ENCODE measurements at regions not wholly inside any gene's neighbourhood (a gene's known extent, or its start where the extent isn't known, plus 50 kb on each side); places are given as distances from the start of the nearest gene placed in this dataset.

- no peaks in the 10 kb centered on the region for H3K9me3 ChIP-seq
- no peaks in the 10 kb centered on the region for H3K27me3 ChIP-seq
- TF ChIP-seq POLR2AphosphoS5 (IDR thresholded peaks at IDR 0.05) (no peak), CTCF (IDR thresholded peaks at IDR 0.05) (no peak), POLR2A (IDR thresholded peaks at IDR 0.05; ENCODE audit: low read depth) (no peak), EP300 (IDR thresholded peaks at IDR 0.05) (no peak)
- H3K36me3 ChIP-seq, result no peaks in the 10 kb centered on the region
- no peak overlapping the region for H3K4me3 ChIP-seq
- no peak overlapping the region for H3K27ac ChIP-seq (replicated peaks in 1 of 4)
- no peak for DNase-seq (ENCODE audit: extremely low spot score)
- intact Hi-C loops (cut with DNase I), result no loop called here
- H3K4me1 ChIP-seq, result no peaks in the 10 kb centered on the region
- 19% methylated on average over 2 of the region's 2 CpGs for WGBS
Observed at GRCh38 chr9:118023644-118024043, 319.4 kb downstream of the TLR4 start.

- Histone ChIP-seq H3K9me3 (no peaks in the 10 kb centered on the region), H3K27me3 (no peaks in the 10 kb centered on the region), H3K4me1 (no peaks in the 10 kb centered on the region), H3K27ac (replicated peaks in 1 of 4) (no peak overlapping the region), H3K4me3 (no peak overlapping the region), H3K36me3 (no peaks in the 10 kb centered on the region)
- intact Hi-C loops (cut with DNase I), result no loop called here
- no peak for TF ChIP-seq CTCF (IDR thresholded peaks at IDR 0.05)
- no peak for TF ChIP-seq POLR2AphosphoS5 (IDR thresholded peaks at IDR 0.05)
- TF ChIP-seq POLR2A (IDR thresholded peaks at IDR 0.05; ENCODE audit: low read depth), result no peak
- no peak for TF ChIP-seq EP300 (IDR thresholded peaks at IDR 0.05)
- 71% methylated on average over 2 of the region's 2 CpGs for WGBS
- no peak for DNase-seq (ENCODE audit: extremely low spot score)
Observed at GRCh38 chr9:118028225-118028624, 324.0 kb downstream of the TLR4 start.

GRCh38 chr9:118029425-118029824 is 325.2 kb downstream of the TLR4 start:
- H3K27me3 ChIP-seq, result no peaks in the 10 kb centered on the region
- no peaks in the 10 kb centered on the region for H3K9me3 ChIP-seq
- no peak overlapping the region for H3K4me3 ChIP-seq
- H3K4me1 ChIP-seq, result no peaks in the 10 kb centered on the region
- no peaks in the 10 kb centered on the region for H3K36me3 ChIP-seq
- intact Hi-C loops (cut with DNase I), result no loop called here
- H3K27ac ChIP-seq (replicated peaks in 1 of 4), result no peak overlapping the region
- TF ChIP-seq POLR2AphosphoS5 (IDR thresholded peaks at IDR 0.05) (no peak), POLR2A (IDR thresholded peaks at IDR 0.05; ENCODE audit: low read depth) (no peak), CTCF (IDR thresholded peaks at IDR 0.05) (no peak), EP300 (IDR thresholded peaks at IDR 0.05) (no peak)
- no peak for DNase-seq (ENCODE audit: extremely low spot score)

GRCh38 chr9:118034701-118035100 is 330.5 kb downstream of the TLR4 start:
- Histone ChIP-seq H3K27me3 (no peaks in the 10 kb centered on the region), H3K36me3 (no peaks in the 10 kb centered on the region), H3K4me3 (no peak overlapping the region), H3K4me1 (no peaks in the 10 kb centered on the region), H3K27ac (replicated peaks in 1 of 4) (no peak overlapping the region), H3K9me3 (no peaks in the 10 kb centered on the region)
- TF ChIP-seq POLR2AphosphoS5 (IDR thresholded peaks at IDR 0.05) (no peak), POLR2A (IDR thresholded peaks at IDR 0.05; ENCODE audit: low read depth) (no peak), EP300 (IDR thresholded peaks at IDR 0.05) (no peak), CTCF (IDR thresholded peaks at IDR 0.05) (no peak)
- intact Hi-C loops (cut with DNase I), result no loop called here
- DNase-seq (ENCODE audit: extremely low spot score), result no peak
- WGBS, result 75% methylated on average over 1 of the region's 1 CpG

- Histone ChIP-seq H3K27ac (replicated peaks in 1 of 4) (no peak overlapping the region), H3K4me1 (no peaks in the 10 kb centered on the region), H3K27me3 (no peaks in the 10 kb centered on the region), H3K9me3 (peaks cover 0 to 5% (median 0%) of the 10 kb centered on the region in 4 donors), H3K36me3 (no peaks in the 10 kb centered on the region), H3K4me3 (no peak overlapping the region)
- WGBS, result 67% methylated on average over 2 of the region's 2 CpGs
- intact Hi-C loops (cut with DNase I), result no loop called here
- no peak for TF ChIP-seq POLR2A (IDR thresholded peaks at IDR 0.05; ENCODE audit: low read depth)
- TF ChIP-seq CTCF (IDR thresholded peaks at IDR 0.05), result no peak
- DNase-seq (ENCODE audit: extremely low spot score), result no peak
Observed at GRCh38 chr9:118038713-118039112, 334.5 kb downstream of the TLR4 start.

Measured in esophagus muscularis mucosa (tissue), 4 donors.